ENCODE measurements at regions not wholly inside any gene's neighbourhood (a gene's known extent, or its start where the extent isn't known, plus 50 kb on each side); places are given as distances from the start of the nearest gene placed in this dataset.
A peak's percentile ranks its signal among the peaks of the same experiment; 100 is the strongest.

DNA sequence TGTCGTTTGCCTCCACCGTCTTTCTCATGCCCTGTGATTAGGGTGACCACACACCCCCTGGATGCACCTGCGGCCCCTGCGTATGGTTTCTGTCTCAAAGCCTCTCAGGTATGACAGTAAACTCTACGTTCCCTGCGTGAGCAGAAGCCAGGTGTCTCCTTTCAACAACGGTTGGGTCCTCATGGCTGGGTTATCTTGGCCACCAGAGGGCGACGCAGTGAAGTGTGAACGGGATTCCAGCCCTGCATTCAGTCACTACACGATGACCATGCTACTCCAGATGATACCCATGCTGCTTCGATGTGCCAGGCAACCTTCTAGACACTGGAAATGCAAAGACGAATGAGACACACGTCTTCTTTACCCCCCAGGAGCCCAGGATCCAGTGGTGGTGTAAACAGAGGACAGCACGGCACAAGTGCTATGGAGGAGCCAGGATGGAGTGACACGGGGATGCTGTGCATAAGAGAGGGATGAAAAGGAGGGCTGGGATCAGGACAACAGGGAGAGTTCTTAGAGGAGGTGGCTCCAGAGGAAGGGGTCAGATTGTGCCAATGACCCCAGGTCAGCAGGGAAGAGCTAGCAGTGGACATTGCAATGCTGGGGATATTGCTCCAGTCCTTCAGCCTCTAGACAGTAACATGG, 228.1 kb upstream of the PFKP start:
- no peaks in the 10 kb centered on the region for H3K27me3 Mint-ChIP-seq (ENCODE audit: unreplicated experiment)
- no peak overlapping the region for H3K4me3 Mint-ChIP-seq (ENCODE audit: unreplicated experiment)
- H3K27ac Mint-ChIP-seq (ENCODE audit: unreplicated experiment) = no peak overlapping the region
- no peaks in the 10 kb centered on the region for H3K36me3 Mint-ChIP-seq (ENCODE audit: unreplicated experiment)
- no peak for DNase-seq (ENCODE audit: extremely low spot score, unreplicated experiment)
- no peaks in the 10 kb centered on the region for H3K9me3 Mint-ChIP-seq (ENCODE audit: unreplicated experiment)
- H3K4me1 Mint-ChIP-seq (ENCODE audit: unreplicated experiment) = peaks cover 18% of the 10 kb centered on the region
- TF ChIP-seq, protein P1, sequence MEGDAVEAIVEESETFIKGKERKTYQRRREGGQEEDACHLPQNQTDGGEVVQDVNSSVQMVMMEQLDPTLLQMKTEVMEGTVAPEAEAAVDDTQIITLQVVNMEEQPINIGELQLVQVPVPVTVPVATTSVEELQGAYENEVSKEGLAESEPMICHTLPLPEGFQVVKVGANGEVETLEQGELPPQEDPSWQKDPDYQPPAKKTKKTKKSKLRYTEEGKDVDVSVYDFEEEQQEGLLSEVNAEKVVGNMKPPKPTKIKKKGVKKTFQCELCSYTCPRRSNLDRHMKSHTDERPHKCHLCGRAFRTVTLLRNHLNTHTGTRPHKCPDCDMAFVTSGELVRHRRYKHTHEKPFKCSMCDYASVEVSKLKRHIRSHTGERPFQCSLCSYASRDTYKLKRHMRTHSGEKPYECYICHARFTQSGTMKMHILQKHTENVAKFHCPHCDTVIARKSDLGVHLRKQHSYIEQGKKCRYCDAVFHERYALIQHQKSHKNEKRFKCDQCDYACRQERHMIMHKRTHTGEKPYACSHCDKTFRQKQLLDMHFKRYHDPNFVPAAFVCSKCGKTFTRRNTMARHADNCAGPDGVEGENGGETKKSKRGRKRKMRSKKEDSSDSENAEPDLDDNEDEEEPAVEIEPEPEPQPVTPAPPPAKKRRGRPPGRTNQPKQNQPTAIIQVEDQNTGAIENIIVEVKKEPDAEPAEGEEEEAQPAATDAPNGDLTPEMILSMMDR (IDR thresholded peaks at IDR 0.05) = peak; percentile 31

DNA sequence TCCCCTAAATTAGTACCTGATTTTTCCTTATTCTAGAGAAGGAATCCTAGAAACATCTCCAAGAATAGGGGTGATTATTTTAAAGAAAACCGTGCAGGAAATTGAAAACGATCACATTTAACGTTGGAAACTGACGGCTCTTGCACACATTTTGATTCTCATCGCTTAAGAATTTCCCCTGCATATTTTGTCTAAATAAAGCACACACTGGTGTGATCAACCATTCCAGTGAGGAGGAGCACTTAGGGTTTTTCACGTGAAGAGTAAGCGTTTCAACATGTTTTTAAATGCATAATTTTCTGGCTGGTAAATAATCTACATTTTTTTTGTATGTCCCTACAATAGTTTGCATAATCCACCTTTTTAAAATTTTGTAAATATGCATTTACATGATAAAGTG, 229.7 kb upstream of the PFKP start:
- peak overlapping the region; percentile 81 for H3K27ac Mint-ChIP-seq (ENCODE audit: unreplicated experiment)
- peak overlapping the region; percentile 41 for H3K4me3 Mint-ChIP-seq (ENCODE audit: unreplicated experiment)
- H3K9me3 Mint-ChIP-seq (ENCODE audit: unreplicated experiment) = no peaks in the 10 kb centered on the region
- no peaks in the 10 kb centered on the region for H3K27me3 Mint-ChIP-seq (ENCODE audit: unreplicated experiment)
- H3K36me3 Mint-ChIP-seq (ENCODE audit: unreplicated experiment) = no peaks in the 10 kb centered on the region
- TF ChIP-seq, protein P1 (IDR thresholded peaks at IDR 0.05) = no peak
- peaks cover 18% of the 10 kb centered on the region for H3K4me1 Mint-ChIP-seq (ENCODE audit: unreplicated experiment)
- DNase-seq (ENCODE audit: extremely low spot score, unreplicated experiment) = no peak

DNA sequence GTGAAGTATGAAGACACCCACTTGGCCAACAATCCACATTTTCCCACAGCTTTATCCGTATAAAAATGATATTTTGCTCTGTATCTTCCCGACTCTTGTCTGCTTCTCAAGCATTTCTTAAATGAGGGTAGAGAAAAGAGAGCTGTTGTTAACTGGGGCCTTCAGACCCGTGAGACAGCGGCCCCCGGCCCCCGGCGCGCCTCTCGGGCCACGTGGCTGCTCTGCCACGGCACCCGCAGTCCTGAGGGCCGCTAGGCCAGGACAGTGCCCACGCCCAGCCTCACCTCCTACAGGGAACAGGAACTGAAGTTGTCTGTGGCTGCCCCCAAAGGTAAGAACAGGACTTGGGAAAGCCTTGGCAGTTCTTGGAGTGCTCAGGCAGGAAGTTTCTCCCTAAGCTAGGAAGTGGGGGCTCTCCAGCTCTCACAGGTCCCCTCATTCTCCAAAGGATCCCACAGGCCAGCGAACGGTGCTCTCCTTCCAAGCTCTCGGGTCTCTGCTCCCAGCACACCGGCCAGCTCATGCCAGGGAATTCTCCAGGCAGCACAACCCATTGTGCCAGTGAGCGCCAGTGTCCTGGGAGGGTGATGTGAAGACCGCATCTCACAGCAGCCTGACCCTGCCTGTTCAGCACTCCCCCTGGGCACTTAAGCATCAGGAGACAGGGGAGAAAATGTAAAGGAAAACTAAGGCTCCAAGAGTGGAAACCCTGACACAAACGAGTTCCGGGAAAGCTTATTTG, 230.3 kb upstream of the PFKP start:
- H3K27ac Mint-ChIP-seq (ENCODE audit: unreplicated experiment) = peak overlapping the region; percentile 81
- no peak for DNase-seq (ENCODE audit: extremely low spot score, unreplicated experiment)
- H3K9me3 Mint-ChIP-seq (ENCODE audit: unreplicated experiment) = no peaks in the 10 kb centered on the region
- H3K27me3 Mint-ChIP-seq (ENCODE audit: unreplicated experiment) = no peaks in the 10 kb centered on the region
- peak overlapping the region; percentile 41 for H3K4me3 Mint-ChIP-seq (ENCODE audit: unreplicated experiment)
- H3K36me3 Mint-ChIP-seq (ENCODE audit: unreplicated experiment) = no peaks in the 10 kb centered on the region
- TF ChIP-seq, protein P1 (IDR thresholded peaks at IDR 0.05) = no peak
- H3K4me1 Mint-ChIP-seq (ENCODE audit: unreplicated experiment) = peaks cover 18% of the 10 kb centered on the region

DNA sequence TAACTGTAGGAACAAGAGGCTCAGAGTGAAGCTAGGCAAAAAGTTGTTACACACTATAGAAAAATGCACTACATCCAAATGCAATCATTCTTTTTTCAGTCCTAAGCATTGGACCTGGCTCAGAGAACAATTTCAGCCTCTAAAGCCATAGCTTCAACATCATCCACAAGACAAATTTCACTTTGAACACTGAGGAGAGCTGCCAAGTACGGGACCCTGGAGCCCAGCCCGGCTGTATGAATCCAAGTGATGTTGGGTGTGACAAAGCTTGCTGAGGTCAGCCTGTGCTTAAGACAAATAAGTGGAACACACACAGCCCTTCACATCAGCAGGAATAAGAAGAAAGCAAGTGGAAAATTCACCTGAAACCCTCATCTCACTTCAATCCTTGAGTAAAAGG, 233.1 kb upstream of the PFKP start:
- Mint-ChIP-seq H3K27ac (ENCODE audit: unreplicated experiment) (no peak overlapping the region), H3K4me3 (ENCODE audit: unreplicated experiment) (no peak overlapping the region), H3K27me3 (ENCODE audit: unreplicated experiment) (no peaks in the 10 kb centered on the region), H3K4me1 (ENCODE audit: unreplicated experiment) (peaks cover 18% of the 10 kb centered on the region), H3K9me3 (ENCODE audit: unreplicated experiment) (no peaks in the 10 kb centered on the region), H3K36me3 (ENCODE audit: unreplicated experiment) (no peaks in the 10 kb centered on the region)
- TF ChIP-seq, protein P1 (IDR thresholded peaks at IDR 0.05) = no peak
- no peak for DNase-seq (ENCODE audit: extremely low spot score, unreplicated experiment)

DNA sequence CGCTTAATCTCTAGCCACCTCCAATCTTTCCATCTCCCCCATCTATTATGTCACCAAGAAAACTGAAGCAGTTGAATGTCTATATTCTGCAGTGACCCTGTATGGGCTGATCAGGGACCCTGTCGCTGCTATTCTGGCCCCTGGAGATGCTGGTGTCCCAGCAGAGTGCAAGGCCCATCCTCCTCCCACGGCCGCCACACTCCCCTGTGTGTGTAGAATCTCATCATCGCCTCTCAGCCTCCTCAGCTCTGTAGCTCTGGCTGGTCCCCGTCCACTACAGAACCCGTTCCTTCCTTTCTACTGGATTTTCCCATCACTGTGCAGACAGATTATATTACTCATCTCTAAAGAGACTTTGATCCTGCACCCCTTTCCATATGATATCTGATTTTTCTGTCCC, 235.8 kb upstream of the PFKP start:
- Mint-ChIP-seq H3K36me3 (ENCODE audit: unreplicated experiment) (no peaks in the 10 kb centered on the region), H3K9me3 (ENCODE audit: unreplicated experiment) (peaks cover 7% of the 10 kb centered on the region), H3K4me3 (ENCODE audit: unreplicated experiment) (no peak overlapping the region), H3K27ac (ENCODE audit: unreplicated experiment) (no peak overlapping the region), H3K27me3 (ENCODE audit: unreplicated experiment) (no peaks in the 10 kb centered on the region), H3K4me1 (ENCODE audit: unreplicated experiment) (no peaks in the 10 kb centered on the region)
- no peak for DNase-seq (ENCODE audit: extremely low spot score, unreplicated experiment)
- TF ChIP-seq, protein P1 (IDR thresholded peaks at IDR 0.05) = no peak
